Endothelial cell of umbilical vein (primary cell): ENCODE measurements at regions not wholly inside any gene's neighbourhood (a gene's known extent, or its start where the extent isn't known, plus 50 kb on each side); places are given as distances from the start of the nearest gene placed in this dataset.

Experiments
- BruUV-seq: library from RNA; stranded (reverse); fragments of 400-500 nt; replicated peaks from 2 replicates; lab custom pipeline; 2021; lab: Mats Ljungman, UMichigan
- CTCF ChIA-PET: fragments of 300-600, 350-600 bp; sonication (Branson Sonifier 250); formaldehyde crosslinking; loops from one replicate; lab custom pipeline; 2021; ENCODE audit warnings: antibody characterized with exemption, inconsistent platforms; lab: Charles Lee
- POLR2A ChIA-PET: fragments of 300-600, 350-600 bp; sonication (Branson Sonifier 250); formaldehyde crosslinking; loops from one replicate; lab custom pipeline; 2021; ENCODE audit warnings: antibody characterized with exemption, inconsistent platforms; lab: Charles Lee
- DNase-seq: peaks from one replicate; pipeline ENCODE4 v3.0.0-alpha.2; 2011; ENCODE audit warnings: low read depth, low spot score
- FAIRE-seq: peaks from 2 replicates; lab custom pipeline; 2011; peaks lifted over from hg19 to GRCh38; lab: Jason Lieb, UNC
- H2AFZ ChIP-seq: 2 replicates; pipeline ENCODE4 v1.6.0; 2012; ENCODE audit warnings: low read depth, low read length, control low read depth, inconsistent platforms
- H3K27ac ChIP-seq: 2 replicates; pipeline ENCODE4 v1.5.1; 2011; ENCODE audit warnings: low read depth, mild to moderate bottlenecking, control low read depth, low read length, moderate library complexity; ENCODE audit not compliant: insufficient read depth
- H3K27me3 ChIP-seq, 2 experiments: 2 replicates each; pipeline versions ENCODE4 v1.6.0 to v1.6.1; 2011; ENCODE audit warnings: low read length in 2 of 2, mixed read lengths in 1 of 2; ENCODE audit not compliant: control insufficient read depth in 2 of 2, insufficient read depth in 2 of 2
- H3K36me3 ChIP-seq, 2 experiments: 2 replicates in 1 of 2; 3 replicates in 1 of 2; pipeline ENCODE4 v1.5.1; 2011; ENCODE audit warnings: low read length in 2 of 2, mild to moderate bottlenecking in 1 of 2, moderate library complexity in 1 of 2; ENCODE audit not compliant: control insufficient read depth in 2 of 2, insufficient read depth in 2 of 2; ENCODE audit errors: extremely low read depth in 1 of 2
- H3K4me1 ChIP-seq: 3 replicates; pipeline ENCODE4 v1.5.1; 2011; ENCODE audit warnings: mild to moderate bottlenecking, low read length; ENCODE audit not compliant: control insufficient read depth, insufficient read depth; ENCODE audit errors: extremely low read depth
- H3K4me2 ChIP-seq: 2 replicates; pipeline ENCODE4 v1.6.1; 2011; ENCODE audit warnings: low read length, control low read depth, mixed read lengths; ENCODE audit not compliant: insufficient read depth
- H3K4me3 ChIP-seq, 3 experiments: fragments of 200-600 bp in 1 of 3; sonication (generic), shearing (Covaris generic) in 1 of 3; replicated peaks in 1 of 3; 2 replicates each; pipeline ENCODE4 v1.5.1; 2011 to 2016; ENCODE audit warnings: control low read depth in 3 of 3, low read length in 3 of 3, mild to moderate bottlenecking in 2 of 3, inconsistent platforms in 1 of 3, low read depth in 1 of 3, moderate library complexity in 1 of 3; ENCODE audit not compliant: insufficient read depth in 1 of 3
- H3K79me2 ChIP-seq: 2 replicates; pipeline ENCODE4 v1.6.0; 2012; ENCODE audit warnings: low read length, inconsistent platforms; ENCODE audit not compliant: control insufficient read depth, insufficient read depth
- H3K9ac ChIP-seq: replicated peaks from 2 replicates; pipeline ENCODE3; 2011; ENCODE audit warnings: low read length, control low read depth; ENCODE audit not compliant: insufficient read depth; ENCODE audit errors: extremely low read depth
- H3K9me1 ChIP-seq: replicated peaks from 3 replicates; pipeline ENCODE4 v1.6.0; 2011; ENCODE audit warnings: mild to moderate bottlenecking, low read length; ENCODE audit not compliant: control insufficient read depth, insufficient read depth; ENCODE audit errors: extremely low read depth
- H3K9me3 ChIP-seq: replicated peaks from 2 replicates; pipeline ENCODE4 v1.5.1; 2012; ENCODE audit warnings: low read length, inconsistent platforms; ENCODE audit not compliant: control insufficient read depth, insufficient read depth
- H4K20me1 ChIP-seq: replicated peaks from 2 replicates; pipeline ENCODE3; 2011; ENCODE audit warnings: mild to moderate bottlenecking, low read length; ENCODE audit not compliant: control insufficient read depth, insufficient read depth; ENCODE audit errors: extremely low read depth
- EZH2 ChIP-seq: IDR thresholded peaks from 2 replicates; pipeline ENCODE4 v1.6.1; 2012; ENCODE audit warnings: borderline replicate concordance, low read depth, mild to moderate bottlenecking, moderate library complexity, low read length, inconsistent platforms; ENCODE audit not compliant: severe bottlenecking
- FOS ChIP-seq: IDR thresholded peaks from 2 replicates; pipeline ENCODE4 v1.6.1; 2011; ENCODE audit warnings: mild to moderate bottlenecking, low read length, moderate library complexity, borderline replicate concordance; ENCODE audit not compliant: insufficient read depth
- GATA2 ChIP-seq: IDR thresholded peaks from 2 replicates; pipeline ENCODE4 v1.7.0; 2011; ENCODE audit warnings: low read depth, mild to moderate bottlenecking, moderate library complexity, mixed read lengths, low read length; ENCODE audit not compliant: insufficient read length, insufficient read depth
- JUN ChIP-seq: IDR thresholded peaks from 2 replicates; pipeline ENCODE4 v1.6.1; 2011; ENCODE audit warnings: borderline replicate concordance, low read depth; ENCODE audit not compliant: insufficient read length, insufficient read depth
- MYC ChIP-seq: IDR thresholded peaks from one replicate; pipeline ENCODE4 v1.6.1; 2011; ENCODE audit warnings: mild to moderate bottlenecking, low read depth, low read length
- POLR2A ChIP-seq: IDR thresholded peaks from 2 replicates; pipeline ENCODE4 v1.6.1; 2012; ENCODE audit warnings: low read depth, mild to moderate bottlenecking, control low read depth, low read length
- POLR2AphosphoS5 ChIP-seq: IDR thresholded peaks from 2 replicates; pipeline ENCODE4 v1.6.1; 2012; ENCODE audit warnings: low read depth, mild to moderate bottlenecking, control low read depth, low read length, moderate library complexity; ENCODE audit not compliant: insufficient read depth
- dilution Hi-C: fragments of 300-500 bp; cut with MboI; formaldehyde crosslinking; loops from one replicate; pipeline ENCODE4 v1.15.0; 2019; ENCODE audit warnings: low sequenced_read_pairs; ENCODE audit not compliant: extremely low pct_ligation_motif_present
- intact Hi-C: fragments of 100-400 bp; cut with micrococcal nuclease; formaldehyde crosslinking; loops from one replicate; pipeline ENCODE4 v1.10.0; 2022
- TF ChIP-seq, protein P1 (sequence below), 2 donors: IDR thresholded peaks; 1 replicate in 1 of 2; 2 replicates in 1 of 2; pipeline ENCODE4 v1.5.1; 2011; ENCODE audit warnings: low read length in 2 of 2, mild to moderate bottlenecking in 2 of 2, moderate library complexity in 2 of 2, control low read depth in 1 of 2, inconsistent platforms in 1 of 2, low read depth in 1 of 2; ENCODE audit not compliant: insufficient read depth in 1 of 2; ENCODE audit errors: extremely low read depth in 1 of 2
- TF ChIP-seq, protein P2 (sequence below): IDR thresholded peaks from 2 replicates; pipeline ENCODE4 v1.6.1; 2011; ENCODE audit not compliant: insufficient read depth, insufficient read length

DNA sequence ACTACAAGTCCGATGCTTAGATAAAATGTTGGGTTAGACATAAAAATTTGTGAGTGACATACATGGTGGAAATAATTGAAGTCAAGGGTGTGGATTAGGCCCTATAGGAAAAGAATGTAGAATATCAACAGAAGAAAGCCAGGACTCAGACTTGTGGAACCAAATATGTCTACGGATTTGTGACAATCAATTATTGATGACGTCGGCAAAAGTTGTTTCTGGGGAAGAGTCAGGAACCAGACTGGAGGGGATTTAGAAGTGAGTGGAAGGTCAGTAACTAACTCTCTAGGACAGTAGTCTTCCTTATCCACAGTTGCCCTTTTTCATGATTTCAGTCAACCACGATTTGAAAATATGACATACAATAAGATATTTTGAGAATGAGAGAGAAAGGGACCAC lies 130.9 kb upstream of the TANK start:
- no TSS peak for BruUV-seq
- CTCF ChIA-PET = no interaction called here

More for the DNA sequence above, 130.9 kb upstream of the TANK start:
- DNase-seq (no peak), FAIRE-seq (no peak)
- H3K27ac ChIP-seq = no peak overlapping the region
- no peaks in the 10 kb centered on the region for H4K20me1 ChIP-seq
- TF ChIP-seq EZH2 (no peak), FOS (no peak), POLR2A (no peak), GATA2 (no peak), JUN (no peak), MYC (no peak), POLR2AphosphoS5 (no peak)
- TF ChIP-seq, protein P1, sequence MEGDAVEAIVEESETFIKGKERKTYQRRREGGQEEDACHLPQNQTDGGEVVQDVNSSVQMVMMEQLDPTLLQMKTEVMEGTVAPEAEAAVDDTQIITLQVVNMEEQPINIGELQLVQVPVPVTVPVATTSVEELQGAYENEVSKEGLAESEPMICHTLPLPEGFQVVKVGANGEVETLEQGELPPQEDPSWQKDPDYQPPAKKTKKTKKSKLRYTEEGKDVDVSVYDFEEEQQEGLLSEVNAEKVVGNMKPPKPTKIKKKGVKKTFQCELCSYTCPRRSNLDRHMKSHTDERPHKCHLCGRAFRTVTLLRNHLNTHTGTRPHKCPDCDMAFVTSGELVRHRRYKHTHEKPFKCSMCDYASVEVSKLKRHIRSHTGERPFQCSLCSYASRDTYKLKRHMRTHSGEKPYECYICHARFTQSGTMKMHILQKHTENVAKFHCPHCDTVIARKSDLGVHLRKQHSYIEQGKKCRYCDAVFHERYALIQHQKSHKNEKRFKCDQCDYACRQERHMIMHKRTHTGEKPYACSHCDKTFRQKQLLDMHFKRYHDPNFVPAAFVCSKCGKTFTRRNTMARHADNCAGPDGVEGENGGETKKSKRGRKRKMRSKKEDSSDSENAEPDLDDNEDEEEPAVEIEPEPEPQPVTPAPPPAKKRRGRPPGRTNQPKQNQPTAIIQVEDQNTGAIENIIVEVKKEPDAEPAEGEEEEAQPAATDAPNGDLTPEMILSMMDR (IDR thresholded peaks at IDR 0.05; ENCODE audit: extremely low read depth in 1 of 2, insufficient read depth in 1 of 2, low read depth in 1 of 2, low read length in 2 of 2) = no peak
- TF ChIP-seq, protein P2, sequence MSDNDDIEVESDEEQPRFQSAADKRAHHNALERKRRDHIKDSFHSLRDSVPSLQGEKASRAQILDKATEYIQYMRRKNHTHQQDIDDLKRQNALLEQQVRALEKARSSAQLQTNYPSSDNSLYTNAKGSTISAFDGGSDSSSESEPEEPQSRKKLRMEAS = no peak
- no peaks in the 10 kb centered on the region for H3K9me3 ChIP-seq
- dilution Hi-C loops (no loop called here), intact Hi-C loops (no loop called here)
- H3K27me3 ChIP-seq = peaks cover 9 to 11% of the 10 kb centered on the region in 2 experiments
- no peak overlapping the region for H3K4me3 ChIP-seq
- no peak overlapping the region for H3K9ac ChIP-seq
- no peaks in the 10 kb centered on the region for H3K9me1 ChIP-seq
- POLR2A ChIA-PET = no interaction called here
- H3K36me3 ChIP-seq = no peaks in the 10 kb centered on the region
- no peak overlapping the region for H2AFZ ChIP-seq
- H3K4me1 ChIP-seq = no peaks in the 10 kb centered on the region
- no peak overlapping the region for H3K4me2 ChIP-seq
- H3K79me2 ChIP-seq = no peaks in the 10 kb centered on the region
